Choroid plexus epithelial cell (primary cell): ENCODE measurements at regions not wholly inside any gene's neighbourhood (a gene's known extent, or its start where the extent isn't known, plus 50 kb on each side); places are given as distances from the start of the nearest gene placed in this dataset.

ENCODE experiments used
- DNase-seq: peaks from one replicate; pipeline ENCODE4 v3.0.0-alpha.2; 2010; ENCODE audit warnings: low read depth
- H3K4me3 ChIP-seq: 2 replicates; pipeline ENCODE4 v1.5.1; 2011; ENCODE audit warnings: low read depth, mild to moderate bottlenecking, control low read depth, low read length, moderate library complexity
- TF ChIP-seq, protein P1 (sequence below): conservative IDR thresholded peaks from 2 replicates; pipeline ENCODE4 v1.5.1; 2011; ENCODE audit warnings: low read depth, mild to moderate bottlenecking, control low read depth, inconsistent platforms, low read length, moderate library complexity

- H3K4me3 ChIP-seq: no peak overlapping the region
- TF ChIP-seq, protein P1, sequence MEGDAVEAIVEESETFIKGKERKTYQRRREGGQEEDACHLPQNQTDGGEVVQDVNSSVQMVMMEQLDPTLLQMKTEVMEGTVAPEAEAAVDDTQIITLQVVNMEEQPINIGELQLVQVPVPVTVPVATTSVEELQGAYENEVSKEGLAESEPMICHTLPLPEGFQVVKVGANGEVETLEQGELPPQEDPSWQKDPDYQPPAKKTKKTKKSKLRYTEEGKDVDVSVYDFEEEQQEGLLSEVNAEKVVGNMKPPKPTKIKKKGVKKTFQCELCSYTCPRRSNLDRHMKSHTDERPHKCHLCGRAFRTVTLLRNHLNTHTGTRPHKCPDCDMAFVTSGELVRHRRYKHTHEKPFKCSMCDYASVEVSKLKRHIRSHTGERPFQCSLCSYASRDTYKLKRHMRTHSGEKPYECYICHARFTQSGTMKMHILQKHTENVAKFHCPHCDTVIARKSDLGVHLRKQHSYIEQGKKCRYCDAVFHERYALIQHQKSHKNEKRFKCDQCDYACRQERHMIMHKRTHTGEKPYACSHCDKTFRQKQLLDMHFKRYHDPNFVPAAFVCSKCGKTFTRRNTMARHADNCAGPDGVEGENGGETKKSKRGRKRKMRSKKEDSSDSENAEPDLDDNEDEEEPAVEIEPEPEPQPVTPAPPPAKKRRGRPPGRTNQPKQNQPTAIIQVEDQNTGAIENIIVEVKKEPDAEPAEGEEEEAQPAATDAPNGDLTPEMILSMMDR: no peak
- DNase-seq: no peak
Measured at GRCh38 chr16:48829336-48830310, 219.6 kb upstream of the N4BP1 start.

GRCh38 chr16:48824271-48824670 lies 214.3 kb upstream of the N4BP1 start:
- DNase-seq: no peak
- TF ChIP-seq, protein P1: no peak
- H3K4me3 ChIP-seq: no peak overlapping the region

GRCh38 chr16:48822431-48822830 lies 212.5 kb upstream of the N4BP1 start:
- H3K4me3 ChIP-seq: no peak overlapping the region
- TF ChIP-seq, protein P1: no peak
- no peak for DNase-seq

DNA sequence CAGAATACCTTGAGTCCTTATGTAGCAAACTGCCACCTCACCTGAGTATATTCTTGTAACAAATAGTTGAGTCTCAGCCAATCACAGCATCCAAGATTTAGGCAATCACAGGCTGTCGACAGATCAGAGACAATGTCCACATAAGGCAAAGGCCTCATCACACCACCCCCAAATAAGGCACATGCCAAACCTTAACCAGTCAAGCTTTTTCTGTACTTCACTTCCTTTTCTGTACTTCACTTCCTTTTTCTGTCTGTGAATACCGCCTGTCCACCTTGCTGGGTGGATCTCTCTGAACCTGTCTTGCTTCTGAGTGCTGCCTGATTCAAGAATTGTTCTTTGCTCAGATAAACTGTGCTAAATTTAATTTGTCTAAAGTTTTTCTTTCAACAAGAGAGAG lies 210.4 kb upstream of the N4BP1 start:
- TF ChIP-seq, protein P1: no peak
- DNase-seq: no peak
- no peak overlapping the region for H3K4me3 ChIP-seq

DNA sequence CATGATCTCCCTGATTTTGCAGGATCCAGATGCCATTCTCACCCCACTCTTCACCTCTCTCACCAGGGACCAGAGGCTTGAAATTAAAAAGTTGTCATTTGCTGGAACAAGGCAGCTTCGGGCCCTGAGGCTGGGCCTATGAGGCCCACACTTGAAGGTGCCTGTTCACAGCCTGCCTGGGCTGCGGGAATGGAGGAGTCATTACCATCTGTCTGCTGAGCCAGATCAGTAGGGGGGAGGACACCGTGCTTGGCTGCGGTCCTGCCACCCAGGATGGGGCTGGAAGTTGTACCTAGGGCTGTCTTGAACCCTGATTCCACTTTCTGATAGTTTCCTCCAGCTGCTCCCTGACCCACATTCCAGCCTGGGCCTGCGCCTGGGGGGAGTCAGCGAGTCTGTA lies 208.3 kb upstream of the N4BP1 start:
- H3K4me3 ChIP-seq: no peak overlapping the region
- TF ChIP-seq, protein P1: no peak
- DNase-seq: no peak

- H3K4me3 ChIP-seq: no peak overlapping the region
- TF ChIP-seq, protein P1: no peak
- no peak for DNase-seq
Measured at GRCh38 chr16:48817032-48817431, 207.1 kb upstream of the N4BP1 start.

GRCh38 chr16:48816393-48816792 lies 206.4 kb upstream of the N4BP1 start:
- no peak overlapping the region for H3K4me3 ChIP-seq
- TF ChIP-seq, protein P1: no peak
- DNase-seq: no peak
